Activated naive CD8-positive, alpha-beta T cell (primary cell): ENCODE measurements at regions not wholly inside any gene's neighbourhood (a gene's known extent, or its start where the extent isn't known, plus 50 kb on each side); places are given as distances from the start of the nearest gene placed in this dataset.

Experiments
- H3K27ac Mint-ChIP-seq: one replicate; pipeline ENCODE4 v1.8.0; 2021; ENCODE audit warnings: mixed read lengths
- H3K27me3 Mint-ChIP-seq: one replicate; pipeline ENCODE4 v1.8.0; 2021; ENCODE audit warnings: mixed read lengths
- H3K36me3 Mint-ChIP-seq: one replicate; pipeline ENCODE4 v1.8.0; 2021; ENCODE audit warnings: mixed read lengths
- H3K4me1 Mint-ChIP-seq: one replicate; pipeline ENCODE4 v1.8.0; 2021; ENCODE audit warnings: low read depth, mixed read lengths
- H3K4me3 Mint-ChIP-seq: one replicate; pipeline ENCODE4 v1.8.0; 2021; ENCODE audit warnings: mild to moderate bottlenecking, mixed read lengths
- H3K9me3 Mint-ChIP-seq: one replicate; pipeline ENCODE4 v1.8.0; 2021; ENCODE audit warnings: low read depth, mixed read lengths

DNA sequence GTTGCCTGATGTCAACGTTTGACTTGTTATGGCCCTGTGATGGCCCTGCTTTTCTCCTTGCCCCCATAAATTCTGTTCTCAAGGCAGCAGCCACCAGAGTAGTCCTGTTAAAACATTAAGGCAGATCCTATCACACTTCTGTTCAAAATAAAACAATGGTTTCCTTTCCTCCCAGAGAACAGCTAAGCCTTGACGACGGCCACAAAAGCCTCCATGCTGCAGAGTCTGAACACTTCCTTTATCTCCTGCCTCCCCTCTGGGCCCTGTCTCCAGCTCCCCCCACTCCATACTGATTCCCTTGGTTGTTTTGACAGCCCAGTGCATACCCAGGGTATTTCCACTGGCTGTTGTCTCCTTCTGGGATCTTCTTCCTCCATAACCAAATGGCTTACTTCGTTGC is 618.1 kb downstream of the MED13L start:
- Mint-ChIP-seq H3K36me3 (no peaks in the 10 kb centered on the region), H3K27me3 (peaks cover 5% of the 10 kb centered on the region), H3K27ac (no peak overlapping the region), H3K9me3 (no peaks in the 10 kb centered on the region), H3K4me3 (no peak overlapping the region), H3K4me1 (no peaks in the 10 kb centered on the region)

DNA sequence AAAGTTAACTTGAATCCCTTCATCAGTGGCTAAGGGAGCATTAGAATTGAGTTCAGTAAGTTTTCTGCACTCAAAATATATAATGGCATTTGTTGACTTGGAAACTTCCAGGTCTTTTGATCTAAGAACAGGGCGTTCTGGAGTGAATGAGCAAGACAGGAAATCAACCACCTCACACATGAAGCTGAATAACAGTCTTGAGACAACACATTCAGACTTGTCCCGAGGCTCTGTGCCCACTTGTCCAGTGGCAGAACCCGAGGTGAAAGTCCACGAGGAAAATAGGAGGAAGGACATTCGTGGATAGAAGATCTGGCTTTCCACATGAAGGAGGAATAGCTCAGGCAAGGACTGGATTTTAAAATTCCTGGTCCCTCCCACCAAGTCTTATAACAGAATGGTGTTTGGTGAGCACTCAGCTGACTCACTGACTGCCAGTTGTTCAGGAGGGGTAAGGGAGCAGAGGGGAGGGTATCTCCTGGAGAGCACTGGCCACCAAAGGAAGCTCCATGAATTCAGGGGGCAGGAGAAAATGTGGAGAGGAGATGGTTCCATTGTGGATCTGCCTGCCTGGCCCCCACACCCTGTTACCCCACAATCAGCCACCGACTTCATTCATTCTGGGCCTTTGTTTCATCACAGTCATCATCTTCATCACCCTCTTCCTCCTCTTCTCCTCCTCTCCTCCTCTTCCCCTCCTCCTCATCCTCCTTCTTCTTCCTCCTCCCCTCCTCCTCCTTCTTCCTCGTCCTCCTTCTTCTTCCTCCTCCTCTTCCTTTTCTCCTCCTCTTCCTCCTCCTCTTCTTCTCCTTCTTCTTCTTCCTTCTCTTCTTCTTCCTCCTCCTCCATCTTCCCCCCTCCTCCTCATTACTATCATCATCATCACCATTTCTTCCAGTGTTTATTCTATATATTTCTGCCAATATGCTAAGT is 620.1 kb downstream of the MED13L start:
- no peak overlapping the region for H3K27ac Mint-ChIP-seq
- H3K36me3 Mint-ChIP-seq = no peaks in the 10 kb centered on the region
- H3K27me3 Mint-ChIP-seq = peaks cover 5% of the 10 kb centered on the region
- H3K9me3 Mint-ChIP-seq = no peaks in the 10 kb centered on the region
- H3K4me1 Mint-ChIP-seq = no peaks in the 10 kb centered on the region
- no peak overlapping the region for H3K4me3 Mint-ChIP-seq

DNA sequence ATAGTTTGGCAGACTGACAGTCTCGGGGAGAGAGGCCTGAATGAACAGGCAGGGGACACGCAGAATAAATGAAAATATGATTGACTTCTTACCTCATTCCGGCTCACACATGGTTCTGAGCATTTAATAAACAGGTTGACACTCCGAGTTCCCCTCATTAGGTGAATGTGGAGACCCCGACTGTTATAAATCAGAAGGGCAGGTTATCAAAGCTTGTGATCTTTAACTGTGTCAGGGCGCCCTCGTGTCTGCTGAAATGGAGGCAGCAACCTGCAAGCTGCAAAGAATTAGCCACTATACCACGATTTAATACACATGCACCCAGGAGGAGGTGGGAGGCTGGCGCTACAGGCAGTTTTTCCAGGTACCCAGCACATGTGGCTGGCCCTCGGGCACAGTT is 627.5 kb downstream of the MED13L start:
- H3K27me3 Mint-ChIP-seq = no peaks in the 10 kb centered on the region

DNA sequence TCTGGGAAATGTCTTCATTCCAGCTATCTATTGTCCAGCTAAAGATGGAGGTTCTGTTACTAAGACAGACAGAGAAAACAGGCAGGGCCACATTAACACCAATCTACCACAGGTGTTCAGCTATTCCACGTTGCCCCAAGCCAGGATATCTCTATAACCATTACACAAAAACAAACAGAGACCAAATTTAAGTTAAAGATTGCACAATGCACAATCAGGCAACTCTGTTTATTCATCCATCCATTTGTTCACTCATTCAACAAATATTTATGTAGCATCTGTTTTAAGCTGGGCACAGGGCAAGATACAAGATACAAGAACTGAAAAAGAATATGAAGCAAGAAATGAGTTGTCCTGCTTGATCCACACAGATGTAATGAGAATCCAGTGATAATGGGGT is 629.0 kb downstream of the MED13L start:
- Mint-ChIP-seq H3K4me1 (no peaks in the 10 kb centered on the region), H3K27ac (no peak overlapping the region)

More for the DNA sequence above, 627.5 kb downstream of the MED13L start:
- no peaks in the 10 kb centered on the region for H3K36me3 Mint-ChIP-seq
- H3K9me3 Mint-ChIP-seq = peaks cover 8% of the 10 kb centered on the region
- no peaks in the 10 kb centered on the region for H3K4me1 Mint-ChIP-seq
- no peak overlapping the region for H3K27ac Mint-ChIP-seq
- H3K4me3 Mint-ChIP-seq = no peak overlapping the region

DNA sequence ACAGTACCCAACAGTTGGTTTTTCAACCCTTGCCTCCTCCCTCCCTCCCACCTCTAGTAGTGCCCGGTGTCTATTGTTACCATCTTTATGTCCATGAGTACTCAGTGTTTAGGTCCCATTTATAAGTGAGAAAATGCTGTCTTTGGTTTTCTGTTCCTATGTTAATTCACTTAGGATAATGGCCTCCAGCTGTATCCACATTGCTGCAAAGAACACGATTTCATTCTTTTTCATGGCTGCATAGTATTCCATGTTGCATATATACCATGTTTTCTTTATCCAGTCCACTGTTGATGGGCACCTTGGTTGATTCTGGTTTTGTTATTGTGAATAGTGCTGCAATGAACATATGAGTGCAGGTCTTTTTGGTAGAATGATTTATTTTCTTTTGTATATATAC is 631.3 kb downstream of the MED13L start:
- H3K4me1 Mint-ChIP-seq = no peaks in the 10 kb centered on the region
- peaks cover 2% of the 10 kb centered on the region for H3K27me3 Mint-ChIP-seq
- H3K9me3 Mint-ChIP-seq = peaks cover 3% of the 10 kb centered on the region
- no peak overlapping the region for H3K27ac Mint-ChIP-seq
- no peak overlapping the region for H3K4me3 Mint-ChIP-seq
- no peaks in the 10 kb centered on the region for H3K36me3 Mint-ChIP-seq

More for the DNA sequence above, 629.0 kb downstream of the MED13L start:
- no peaks in the 10 kb centered on the region for H3K27me3 Mint-ChIP-seq
- no peak overlapping the region for H3K4me3 Mint-ChIP-seq
- H3K9me3 Mint-ChIP-seq = peaks cover 8% of the 10 kb centered on the region
- H3K36me3 Mint-ChIP-seq = no peaks in the 10 kb centered on the region

DNA sequence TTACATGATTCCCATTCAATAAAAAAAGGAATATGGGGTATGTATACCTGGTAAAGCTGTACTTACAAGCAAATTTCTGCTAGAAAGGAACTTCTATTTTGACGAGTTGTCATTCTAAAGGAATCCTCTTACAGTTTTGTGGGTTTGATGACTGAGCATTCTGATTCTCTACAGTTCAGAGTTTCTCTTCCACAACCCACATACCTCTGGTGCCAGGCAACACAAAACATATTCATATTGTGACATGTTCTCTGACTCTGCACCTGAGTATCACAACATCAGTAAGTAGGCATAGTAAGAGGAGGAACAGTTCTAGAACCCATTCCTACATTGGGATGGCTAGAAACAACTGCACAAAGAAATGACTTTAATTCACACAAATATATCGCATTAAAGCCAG is 636.6 kb downstream of the MED13L start:
- Mint-ChIP-seq H3K4me3 (no peak overlapping the region), H3K4me1 (no peaks in the 10 kb centered on the region), H3K36me3 (no peaks in the 10 kb centered on the region), H3K27ac (no peak overlapping the region), H3K27me3 (peaks cover 3% of the 10 kb centered on the region), H3K9me3 (no peaks in the 10 kb centered on the region)

DNA sequence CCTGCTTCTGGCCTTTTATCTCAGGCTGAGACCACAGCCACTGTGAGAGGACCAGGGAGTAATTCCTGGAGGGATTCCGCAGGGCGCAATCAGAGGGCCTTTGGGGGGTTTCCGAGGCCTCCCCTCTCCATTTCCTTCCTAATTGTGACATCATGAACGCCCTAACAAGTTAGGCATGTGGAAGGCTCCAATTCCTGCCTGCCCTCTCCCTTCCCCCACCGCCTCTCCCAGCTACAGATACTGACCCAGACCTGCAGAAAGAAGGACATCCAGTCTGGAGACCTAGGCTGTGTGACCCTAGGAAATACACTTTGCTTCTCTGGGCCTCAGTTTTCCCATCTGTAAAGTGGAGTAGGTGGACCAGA is 637.9 kb downstream of the MED13L start:
- no peaks in the 10 kb centered on the region for H3K9me3 Mint-ChIP-seq
- no peaks in the 10 kb centered on the region for H3K4me1 Mint-ChIP-seq
- H3K36me3 Mint-ChIP-seq = no peaks in the 10 kb centered on the region
- no peak overlapping the region for H3K27ac Mint-ChIP-seq
- H3K4me3 Mint-ChIP-seq = no peak overlapping the region
- H3K27me3 Mint-ChIP-seq = peaks cover 4% of the 10 kb centered on the region

DNA sequence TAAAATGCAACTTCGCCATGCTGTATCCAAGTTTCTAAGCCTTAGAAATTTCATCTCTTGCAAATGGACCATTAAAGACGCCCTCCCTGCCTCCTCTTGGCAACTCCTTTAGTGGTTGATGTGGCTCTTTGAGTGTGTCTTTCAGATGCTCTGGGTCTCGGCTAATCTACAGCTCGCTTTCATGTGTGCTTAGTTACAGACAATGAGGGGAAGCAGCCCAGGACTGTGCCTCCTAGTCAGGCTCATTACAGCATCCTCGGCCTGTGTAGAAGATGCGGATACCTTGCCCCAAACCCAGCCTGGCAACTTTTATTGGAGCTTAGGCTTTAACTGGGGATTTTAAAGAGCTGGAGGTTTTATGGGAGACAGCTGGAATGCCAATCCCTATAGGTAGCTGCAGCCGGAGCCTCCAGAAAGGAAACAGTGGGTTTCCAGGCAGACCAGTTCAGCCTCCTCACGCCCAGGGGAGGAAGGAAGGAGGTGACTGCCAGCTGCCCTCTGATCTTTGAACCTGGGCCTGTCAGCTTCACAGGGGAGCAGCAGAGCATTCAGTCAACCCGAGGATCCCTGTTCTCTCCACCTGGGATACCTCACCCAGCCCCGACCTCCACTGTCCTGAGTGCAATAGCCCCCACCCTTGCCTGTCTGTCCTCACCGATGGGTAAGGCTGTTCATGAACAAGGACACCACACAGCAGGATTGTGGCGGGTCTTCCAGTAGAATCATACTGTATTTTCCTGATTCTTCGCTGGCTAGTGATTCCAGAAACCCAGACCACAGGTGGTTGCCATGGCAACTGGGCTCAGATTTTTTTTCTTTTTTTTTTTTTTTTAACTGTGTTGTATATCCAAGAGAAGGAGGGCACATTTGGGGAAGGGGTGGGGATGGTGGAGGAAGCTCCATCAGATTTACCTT is 638.5 kb downstream of the MED13L start:
- H3K4me3 Mint-ChIP-seq = no peak overlapping the region
- H3K4me1 Mint-ChIP-seq = no peaks in the 10 kb centered on the region
- H3K9me3 Mint-ChIP-seq = no peaks in the 10 kb centered on the region
- H3K27me3 Mint-ChIP-seq = peaks cover 4% of the 10 kb centered on the region
- H3K36me3 Mint-ChIP-seq = no peaks in the 10 kb centered on the region
- H3K27ac Mint-ChIP-seq = no peak overlapping the region

DNA sequence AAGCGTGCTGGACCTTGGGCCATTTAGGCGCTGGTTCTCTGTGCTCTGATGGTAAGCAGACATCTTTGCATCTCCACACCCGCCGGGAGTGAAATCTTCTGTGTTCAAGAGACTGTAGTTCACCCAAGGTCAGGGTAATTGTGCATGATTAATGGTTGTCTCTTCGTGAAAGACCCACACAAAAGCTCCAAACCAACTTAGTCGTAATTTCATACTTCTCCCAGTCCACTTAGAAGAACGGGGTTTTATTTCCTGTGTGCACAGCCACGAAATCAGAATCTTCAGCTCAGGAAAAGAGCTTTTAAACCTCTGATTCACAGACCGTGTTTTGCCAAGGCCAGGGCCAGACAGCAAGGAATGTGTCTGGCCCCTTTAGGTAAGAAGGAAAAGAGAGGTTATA is 640.9 kb downstream of the MED13L start:
- Mint-ChIP-seq H3K4me1 (no peaks in the 10 kb centered on the region), H3K9me3 (no peaks in the 10 kb centered on the region), H3K36me3 (no peaks in the 10 kb centered on the region), H3K27me3 (peaks cover 4% of the 10 kb centered on the region), H3K27ac (no peak overlapping the region), H3K4me3 (no peak overlapping the region)

DNA sequence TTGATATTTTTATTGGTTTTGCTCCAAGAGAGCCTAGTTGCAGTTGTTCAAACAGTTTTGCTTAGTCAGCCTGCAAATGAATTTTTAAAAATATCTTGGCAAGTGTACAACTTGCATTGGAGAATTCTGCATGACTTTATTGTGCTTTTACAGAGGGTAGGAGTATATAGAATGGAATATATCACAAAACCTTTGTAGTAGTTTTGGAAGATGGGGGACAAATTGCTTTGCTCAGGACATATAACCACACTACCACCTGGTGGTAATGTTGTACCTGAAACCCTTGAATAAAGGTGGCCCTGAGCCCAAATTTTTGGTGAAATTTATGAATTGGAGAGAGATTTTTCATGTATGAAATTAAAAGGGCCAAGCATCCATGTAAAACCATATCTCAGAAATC is 645.2 kb downstream of the MED13L start:
- Mint-ChIP-seq H3K27ac (no peak overlapping the region), H3K36me3 (no peaks in the 10 kb centered on the region), H3K4me3 (no peak overlapping the region), H3K27me3 (peaks cover 1% of the 10 kb centered on the region), H3K9me3 (no peaks in the 10 kb centered on the region), H3K4me1 (no peaks in the 10 kb centered on the region)

DNA sequence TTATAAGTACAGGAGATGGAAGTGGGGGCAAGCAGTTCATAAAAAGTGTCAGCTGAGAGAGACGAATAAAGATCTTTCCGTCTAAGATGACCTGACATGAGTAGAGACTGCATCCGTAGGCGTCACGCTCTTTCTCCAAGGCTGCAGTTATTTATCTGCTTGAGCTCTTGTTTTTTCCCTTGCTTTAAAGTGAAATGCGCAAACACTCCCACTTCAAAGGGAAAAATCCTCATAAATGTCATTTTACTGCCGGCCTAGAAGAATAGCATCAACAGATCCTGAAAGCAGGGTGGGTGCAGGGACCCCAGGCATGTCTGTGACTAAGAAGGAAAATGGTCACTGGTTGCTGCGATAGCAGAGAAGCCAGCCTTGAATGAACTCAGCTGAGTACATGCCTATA is 647.4 kb downstream of the MED13L start:
- Mint-ChIP-seq H3K36me3 (no peaks in the 10 kb centered on the region), H3K9me3 (no peaks in the 10 kb centered on the region), H3K4me3 (no peak overlapping the region), H3K27ac (no peak overlapping the region), H3K27me3 (no peaks in the 10 kb centered on the region), H3K4me1 (no peaks in the 10 kb centered on the region)

DNA sequence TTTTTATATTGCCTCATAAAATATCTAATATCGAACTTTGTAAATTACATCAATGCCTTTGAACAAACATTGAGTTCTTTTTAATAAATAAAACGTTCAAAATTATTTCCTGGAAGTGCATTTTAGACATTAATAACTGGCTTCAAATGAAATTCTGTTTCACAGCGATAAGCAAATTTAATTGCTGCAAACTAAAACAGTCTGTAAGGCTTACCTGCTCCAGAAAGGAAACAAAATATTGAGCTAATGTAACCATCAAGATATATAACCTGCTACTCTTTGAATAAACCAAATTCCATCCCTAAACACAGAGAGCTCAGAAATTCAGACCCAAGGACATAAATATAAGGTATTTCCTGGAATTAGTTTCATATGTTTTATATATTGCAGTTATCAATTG is 651.3 kb downstream of the MED13L start:
- H3K4me3 Mint-ChIP-seq = no peak overlapping the region
- no peaks in the 10 kb centered on the region for H3K9me3 Mint-ChIP-seq
- H3K4me1 Mint-ChIP-seq = no peaks in the 10 kb centered on the region
- no peaks in the 10 kb centered on the region for H3K27me3 Mint-ChIP-seq
- H3K36me3 Mint-ChIP-seq = no peaks in the 10 kb centered on the region
- no peak overlapping the region for H3K27ac Mint-ChIP-seq

DNA sequence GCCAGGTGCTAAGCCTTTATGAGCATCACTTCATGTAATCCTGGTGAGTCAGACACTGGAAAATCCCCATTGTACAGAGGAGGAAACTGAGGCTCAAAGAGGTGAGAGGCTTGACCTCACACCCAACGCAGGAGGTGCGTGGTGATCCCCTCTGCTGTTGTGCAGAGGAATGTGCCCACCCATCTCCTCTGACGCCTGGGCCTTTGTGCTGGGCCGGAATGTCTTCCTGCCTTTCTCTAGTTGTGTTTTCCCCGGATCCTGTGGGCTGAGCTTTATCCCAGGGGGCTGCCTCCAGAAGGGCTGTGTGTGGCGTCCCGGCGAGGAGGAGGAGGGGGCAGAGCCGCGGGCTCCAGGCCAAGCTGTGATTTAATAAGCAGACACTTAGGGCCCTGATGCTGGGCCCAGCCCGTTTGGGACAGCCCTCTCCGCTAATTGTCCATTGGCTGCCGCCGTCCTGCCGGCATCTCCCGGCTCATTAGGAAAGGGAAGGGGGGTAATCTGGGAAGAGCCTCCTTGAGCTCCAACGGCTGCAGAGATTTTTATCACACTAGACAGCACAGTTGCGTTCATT is 653.6 kb downstream of the MED13L start:
- no peak overlapping the region for H3K27ac Mint-ChIP-seq
- no peaks in the 10 kb centered on the region for H3K27me3 Mint-ChIP-seq
- no peaks in the 10 kb centered on the region for H3K36me3 Mint-ChIP-seq
- no peaks in the 10 kb centered on the region for H3K4me1 Mint-ChIP-seq
- H3K4me3 Mint-ChIP-seq = no peak overlapping the region
- H3K9me3 Mint-ChIP-seq = peaks cover 4% of the 10 kb centered on the region

DNA sequence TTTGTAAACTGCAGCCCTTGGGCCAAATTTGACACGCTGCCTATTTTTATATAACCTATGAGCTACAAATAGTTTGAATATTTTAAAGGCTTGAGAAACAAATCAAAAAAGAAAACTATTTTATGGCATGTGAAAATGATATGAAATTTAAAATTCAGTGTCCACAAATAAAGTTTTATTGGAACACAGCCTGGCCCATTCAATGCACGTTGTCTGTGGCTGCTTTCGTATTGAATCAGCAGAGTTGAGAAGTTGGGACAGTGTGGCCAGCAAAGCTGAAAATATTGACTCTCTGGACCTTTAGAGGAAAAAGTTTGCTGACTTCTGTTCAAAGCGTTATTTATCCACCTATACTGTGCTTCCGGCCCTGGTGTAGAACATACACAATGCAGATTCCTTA is 654.2 kb downstream of the MED13L start:
- Mint-ChIP-seq H3K4me3 (no peak overlapping the region), H3K27me3 (peaks cover under 1% of the 10 kb centered on the region), H3K27ac (no peak overlapping the region), H3K36me3 (no peaks in the 10 kb centered on the region), H3K9me3 (peaks cover 5% of the 10 kb centered on the region), H3K4me1 (no peaks in the 10 kb centered on the region)

DNA sequence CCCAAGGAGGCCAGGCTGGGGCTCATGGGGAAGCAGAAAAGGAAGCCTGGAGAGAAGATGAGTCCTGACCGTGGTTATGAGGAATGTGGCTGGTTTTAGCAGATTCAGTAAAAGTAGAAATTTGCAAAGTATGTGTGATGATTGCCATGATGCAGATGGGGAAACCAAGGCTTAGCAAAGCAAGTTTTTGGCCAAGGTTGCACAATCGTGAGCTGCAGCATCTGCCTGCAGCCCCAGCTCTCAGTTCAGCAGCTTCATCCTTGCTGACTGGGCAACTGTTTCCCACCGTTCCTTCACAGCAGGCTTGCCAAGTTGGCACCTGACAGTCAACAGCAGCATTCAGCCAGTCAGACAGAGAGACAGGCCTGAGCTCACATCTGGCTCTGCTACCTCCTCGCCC is 656.7 kb downstream of the MED13L start:
- Mint-ChIP-seq H3K4me3 (no peak overlapping the region), H3K36me3 (no peaks in the 10 kb centered on the region), H3K4me1 (no peaks in the 10 kb centered on the region), H3K9me3 (peaks cover 12% of the 10 kb centered on the region), H3K27ac (no peak overlapping the region), H3K27me3 (peaks cover 2% of the 10 kb centered on the region)
